Upper lobe of left lung (tissue), 6 donors: ENCODE measurements at regions not wholly inside any gene's neighbourhood (a gene's known extent, or its start where the extent isn't known, plus 50 kb on each side); places are given as distances from the start of the nearest gene placed in this dataset.
"Not testable (repeated sequence)": the region's sequence is repeated elsewhere in the genome, so short reads cannot be mapped to it uniquely, and the experiment has no call there.

Experiments
- ATAC-seq, 2 donors: fragments of 200-7000 bp; cut with Tn5 transposase; one replicate each; pipeline ENCODE4 v1.9.1; 2022; ENCODE audit warnings: mild to moderate bottlenecking in 2 of 2, moderate library complexity in 2 of 2; ENCODE audit not compliant: low FRiP score in 2 of 2
- DNase-seq, 2 donors: peaks; one replicate each; pipeline ENCODE4 v3.0.0-alpha.2; 2019 to 2020
- H3K27ac ChIP-seq, 4 donors: fragments of 200-600 bp; sonication (generic); one replicate each; pipeline ENCODE4 v1.5.1; 2016 to 2019
- H3K27me3 ChIP-seq, 4 donors: fragments of 200-600 bp; sonication (generic); one replicate each; pipeline ENCODE4 v1.5.1; 2017 to 2019
- H3K36me3 ChIP-seq, 4 donors: fragments of 200-600 bp; sonication (generic); one replicate each; pipeline ENCODE4 v1.5.1; 2016 to 2019
- H3K4me1 ChIP-seq, 4 donors: fragments of 200-600 bp; sonication (generic); one replicate each; pipeline ENCODE4 v1.5.1; 2018 to 2019
- H3K4me3 ChIP-seq, 4 donors: fragments of 200-600 bp; sonication (generic); one replicate each; pipeline ENCODE4 v1.5.1; 2017 to 2019; ENCODE audit warnings: mild to moderate bottlenecking in 2 of 4, moderate library complexity in 1 of 4
- H3K9me3 ChIP-seq, 4 donors: fragments of 200-600 bp; sonication (generic); one replicate each; pipeline ENCODE4 v1.5.1; 2018 to 2019
- EP300 ChIP-seq, 4 donors: sonication (generic); formaldehyde crosslinking; IDR thresholded peaks; one replicate each; pipeline ENCODE4 v1.5.1; 2017; ENCODE audit warnings: antibody characterized with exemption in 4 of 4, control low read depth in 2 of 4
- POLR2A ChIP-seq, 4 donors: fragments of 450-650 bp; IDR thresholded peaks; one replicate each; pipeline ENCODE4 v1.5.1; 2016 to 2017; ENCODE audit warnings: antibody characterized with exemption in 4 of 4, mild to moderate bottlenecking in 2 of 4
- POLR2AphosphoS5 ChIP-seq, 2 donors: sonication (generic); formaldehyde crosslinking; IDR thresholded peaks; one replicate each; pipeline ENCODE4 v1.5.1; 2017; ENCODE audit warnings: antibody characterized with exemption in 2 of 2
- WGBS, 2 donors: methylation state at CpG; one replicate each; pipeline ENCODE4 v1.1.5; 2017 to 2018; 5-methylcytosine and 5-hydroxymethylcytosine counted together
- small RNA-seq, 4 donors: library from RNA; depleted of rRNA; stranded (forward); fragments of <200 nt; gene quantifications; one replicate each; pipeline ENCODE3, GENCODE V24; 2016
- TF ChIP-seq, protein P1 (sequence below), 6 experiments: fragments of 450-650 bp in 4 of 6; fragments of 200-600 bp in 2 of 6; sonication (generic) in 2 of 6; IDR thresholded peaks; one replicate each; pipeline ENCODE4 v1.5.1; 2016 to 2019; ENCODE audit warnings: antibody characterized with exemption in 6 of 6
- donor health status: DM: no; HTN: no; CAD: no; lungs with moderate emphysema.
- donor health status: DM: no; HTN: yes; CAD: no; lungs with severe emphysema.

DNA sequence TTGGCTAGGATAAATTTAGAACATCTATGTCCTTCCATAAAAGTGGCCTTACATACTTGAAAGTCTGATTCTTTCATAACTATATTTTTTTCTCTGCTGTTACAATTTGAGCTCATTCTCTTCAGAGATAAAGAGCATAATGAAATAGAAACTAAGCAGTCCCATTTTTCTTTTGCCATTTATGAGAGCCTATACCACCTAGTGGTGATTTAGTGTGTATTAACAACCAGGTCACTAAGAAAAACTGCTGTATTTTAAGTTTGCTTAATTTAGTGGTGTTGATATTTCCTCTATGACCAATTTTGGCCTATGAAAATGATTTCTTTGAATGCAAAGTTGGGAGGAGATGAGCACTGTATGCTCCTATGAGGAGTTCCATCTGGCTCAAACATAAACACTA, 88.7 kb upstream of the ZWINT start:
- H3K4me3 ChIP-seq = no peak overlapping the region
- no peaks in the 10 kb centered on the region for H3K4me1 ChIP-seq
- no peak overlapping the region for H3K27ac ChIP-seq
- DNase-seq (no peak), ATAC-seq (no peak)
- no peaks in the 10 kb centered on the region for H3K36me3 ChIP-seq
- no peaks in the 10 kb centered on the region for H3K27me3 ChIP-seq
- H3K9me3 ChIP-seq = peaks cover 0 to 6% (median 0%) of the 10 kb centered on the region in 4 donors
- TF ChIP-seq, protein P1, sequence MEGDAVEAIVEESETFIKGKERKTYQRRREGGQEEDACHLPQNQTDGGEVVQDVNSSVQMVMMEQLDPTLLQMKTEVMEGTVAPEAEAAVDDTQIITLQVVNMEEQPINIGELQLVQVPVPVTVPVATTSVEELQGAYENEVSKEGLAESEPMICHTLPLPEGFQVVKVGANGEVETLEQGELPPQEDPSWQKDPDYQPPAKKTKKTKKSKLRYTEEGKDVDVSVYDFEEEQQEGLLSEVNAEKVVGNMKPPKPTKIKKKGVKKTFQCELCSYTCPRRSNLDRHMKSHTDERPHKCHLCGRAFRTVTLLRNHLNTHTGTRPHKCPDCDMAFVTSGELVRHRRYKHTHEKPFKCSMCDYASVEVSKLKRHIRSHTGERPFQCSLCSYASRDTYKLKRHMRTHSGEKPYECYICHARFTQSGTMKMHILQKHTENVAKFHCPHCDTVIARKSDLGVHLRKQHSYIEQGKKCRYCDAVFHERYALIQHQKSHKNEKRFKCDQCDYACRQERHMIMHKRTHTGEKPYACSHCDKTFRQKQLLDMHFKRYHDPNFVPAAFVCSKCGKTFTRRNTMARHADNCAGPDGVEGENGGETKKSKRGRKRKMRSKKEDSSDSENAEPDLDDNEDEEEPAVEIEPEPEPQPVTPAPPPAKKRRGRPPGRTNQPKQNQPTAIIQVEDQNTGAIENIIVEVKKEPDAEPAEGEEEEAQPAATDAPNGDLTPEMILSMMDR (IDR thresholded peaks at IDR 0.05) = no peak
- TF ChIP-seq POLR2A (IDR thresholded peaks at IDR 0.05) = no peak
- TF ChIP-seq EP300 (IDR thresholded peaks at IDR 0.05) = no peak
- TF ChIP-seq POLR2AphosphoS5 (IDR thresholded peaks at IDR 0.05) = no peak

DNA sequence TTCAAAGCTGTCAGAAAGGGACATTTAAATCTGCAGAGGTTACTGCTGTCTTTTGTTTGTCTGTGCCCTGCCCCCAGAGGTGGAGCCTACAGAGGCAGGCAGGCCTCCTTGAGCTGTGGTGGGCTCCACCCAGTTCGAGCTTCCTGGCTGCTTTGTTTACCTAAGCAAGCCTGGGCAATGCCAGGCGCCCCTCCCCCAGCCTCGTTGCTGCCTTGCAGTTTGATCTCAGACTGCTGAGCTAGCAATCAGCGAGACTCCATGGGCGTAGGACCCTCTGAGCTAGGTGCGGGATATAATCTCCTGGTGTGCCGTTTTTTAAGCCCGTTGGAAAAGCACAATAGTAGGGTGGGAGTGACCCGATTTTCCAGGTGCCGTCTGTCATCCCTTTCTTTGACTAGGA, 86.6 kb upstream of the ZWINT start:
- H3K4me1 ChIP-seq, ATAC-seq, H3K27ac ChIP-seq, H3K27me3 ChIP-seq, H3K4me3 ChIP-seq, H3K9me3 ChIP-seq, H3K36me3 ChIP-seq: not testable (repeated sequence)
- 85 to 89% methylated on average over 7 to 10 of the region's 10 CpGs for WGBS, 2 donors
- DNase-seq = peak in 1 of 2 donors; percentile 14

DNA sequence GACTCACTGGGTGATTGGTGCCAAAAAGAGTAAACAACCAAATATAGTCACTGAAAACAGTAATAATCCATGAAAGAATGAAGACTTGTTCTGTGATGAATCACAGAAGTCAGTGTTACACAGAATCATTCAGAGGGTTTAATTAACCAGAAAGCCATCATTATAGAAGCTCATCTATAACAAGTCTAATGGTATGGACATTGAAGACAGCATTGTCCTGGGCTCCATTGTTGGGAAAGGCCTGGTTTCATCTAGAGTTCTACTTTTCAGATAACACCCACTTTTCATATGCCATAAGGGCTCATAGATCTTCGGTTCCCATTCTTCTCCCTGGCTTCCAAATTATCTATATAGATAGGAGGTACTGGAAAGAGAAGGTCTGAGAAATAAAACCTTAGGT, 80.3 kb upstream of the ZWINT start:
- not testable (repeated sequence) for ATAC-seq, DNase-seq
- 59 to 63% methylated on average over 1 of the region's 1 CpG for WGBS, 2 donors

More for the DNA sequence above, 80.3 kb upstream of the ZWINT start:
- not testable (repeated sequence) for H3K4me3 ChIP-seq, H3K27me3 ChIP-seq, H3K36me3 ChIP-seq, H3K9me3 ChIP-seq, H3K27ac ChIP-seq, H3K4me1 ChIP-seq

Small RNA genes lying in the stretch of these regions (small RNA-seq; reads per million reads assigned to genes)
- gene AL731534.1 (0 reads per million in 4 donors), gene MIR3924 (0 reads per million in 4 donors), gene RF01299 (0 to 0.14 (median 0.09) reads per million in 4 donors)
